CD4-positive, alpha-beta T cell (primary cell): ENCODE measurements at regions not wholly inside any gene's neighbourhood (a gene's known extent, or its start where the extent isn't known, plus 50 kb on each side); places are given as distances from the start of the nearest gene placed in this dataset.

Experiments used
- ATAC-seq: fragments of 200-7000 bp; cut with Tn5 transposase; one replicate; pipeline ENCODE4 v1.10.0; 2022; ENCODE audit warnings: mild to moderate bottlenecking; ENCODE audit not compliant: poor library complexity
- CTCF ChIA-PET: fragments of 350-600 bp; sonication (Branson Sonifier 250); formaldehyde crosslinking; loops from one replicate; lab custom pipeline; 2021; ENCODE audit warnings: antibody characterized with exemption, inconsistent platforms; lab: Charles Lee
- POLR2A ChIA-PET: fragments of 350-600 bp; sonication (Branson Sonifier 250); formaldehyde crosslinking; loops from one replicate; lab custom pipeline; 2021; ENCODE audit warnings: antibody characterized with exemption, inconsistent platforms; lab: Charles Lee
- DNase-seq, 14 experiments: peaks; one replicate each; pipeline ENCODE4 v3.0.0-alpha.2; 2013 to 2020; ENCODE audit warnings: mixed read lengths in 2 of 14
- H3K27ac ChIP-seq, 2 donors: one replicate each; pipeline versions ENCODE4 v1.5.1 to v1.7.0; 2013; ENCODE audit warnings: low read length in 2 of 2, low read depth in 1 of 2, mild to moderate bottlenecking in 1 of 2
- H3K27me3 ChIP-seq, 2 experiments: 1 replicate in 1 of 2; 2 replicates in 1 of 2; pipeline versions ENCODE4 v1.6.1 to v1.7.0; 2013; ENCODE audit warnings: low read length in 2 of 2, control low read depth in 1 of 2, mild to moderate bottlenecking in 1 of 2, moderate library complexity in 1 of 2; ENCODE audit not compliant: insufficient read depth in 2 of 2, control insufficient read depth in 1 of 2
- H3K36me3 ChIP-seq: one replicate; pipeline ENCODE4 v1.6.1; 2013; ENCODE audit warnings: low read length, control low read depth; ENCODE audit not compliant: insufficient read depth
- H3K4me1 ChIP-seq: one replicate; pipeline ENCODE4 v1.6.1; 2013; ENCODE audit warnings: low read length, control low read depth; ENCODE audit not compliant: insufficient read depth
- H3K4me3 ChIP-seq: one replicate; pipeline ENCODE4 v1.5.1; 2013; ENCODE audit warnings: mild to moderate bottlenecking, low read length, moderate library complexity
- H3K9me3 ChIP-seq, 2 experiments: 1 replicate in 1 of 2; 2 replicates in 1 of 2; pipeline versions ENCODE4 v1.6.1 to v1.7.0; 2013; ENCODE audit warnings: low read length in 2 of 2, mild to moderate bottlenecking in 2 of 2, control low read depth in 1 of 2, moderate library complexity in 1 of 2; ENCODE audit not compliant: control insufficient read depth in 1 of 2, insufficient read depth in 1 of 2
- H3K27ac Mint-ChIP-seq: one replicate; pipeline ENCODE4 v1.8.0; 2020; ENCODE audit warnings: mixed read lengths
- H3K27me3 Mint-ChIP-seq: one replicate; pipeline ENCODE4 v1.8.0; 2021; ENCODE audit warnings: mixed read lengths
- H3K36me3 Mint-ChIP-seq: one replicate; pipeline ENCODE4 v1.8.0; 2021; ENCODE audit warnings: low read depth, mixed read lengths
- H3K4me1 Mint-ChIP-seq: one replicate; pipeline ENCODE4 v1.8.0; 2021; ENCODE audit warnings: low read depth, mixed read lengths
- H3K4me3 Mint-ChIP-seq: one replicate; pipeline ENCODE4 v1.8.0; 2020; ENCODE audit warnings: mild to moderate bottlenecking, mixed read lengths
- H3K9me3 Mint-ChIP-seq: one replicate; pipeline ENCODE4 v1.8.0; 2020; ENCODE audit warnings: mixed read lengths
- intact Hi-C, 2 experiments: fragments of 100-400 bp; cut with DNase I in 1 of 2; cut with micrococcal nuclease in 1 of 2; formaldehyde crosslinking; loops; one replicate each; pipeline versions ENCODE4 v1.15.1 to v1.9.0; 2023 to 2025; cut with DNase I, micrococcal nuclease
- TF ChIP-seq, protein P1 (sequence below): fragments of 200-600 bp; IDR thresholded peaks from one replicate; pipeline ENCODE4 v1.8.0; 2022; ENCODE audit warnings: antibody characterized with exemption, mild to moderate bottlenecking

DNA sequence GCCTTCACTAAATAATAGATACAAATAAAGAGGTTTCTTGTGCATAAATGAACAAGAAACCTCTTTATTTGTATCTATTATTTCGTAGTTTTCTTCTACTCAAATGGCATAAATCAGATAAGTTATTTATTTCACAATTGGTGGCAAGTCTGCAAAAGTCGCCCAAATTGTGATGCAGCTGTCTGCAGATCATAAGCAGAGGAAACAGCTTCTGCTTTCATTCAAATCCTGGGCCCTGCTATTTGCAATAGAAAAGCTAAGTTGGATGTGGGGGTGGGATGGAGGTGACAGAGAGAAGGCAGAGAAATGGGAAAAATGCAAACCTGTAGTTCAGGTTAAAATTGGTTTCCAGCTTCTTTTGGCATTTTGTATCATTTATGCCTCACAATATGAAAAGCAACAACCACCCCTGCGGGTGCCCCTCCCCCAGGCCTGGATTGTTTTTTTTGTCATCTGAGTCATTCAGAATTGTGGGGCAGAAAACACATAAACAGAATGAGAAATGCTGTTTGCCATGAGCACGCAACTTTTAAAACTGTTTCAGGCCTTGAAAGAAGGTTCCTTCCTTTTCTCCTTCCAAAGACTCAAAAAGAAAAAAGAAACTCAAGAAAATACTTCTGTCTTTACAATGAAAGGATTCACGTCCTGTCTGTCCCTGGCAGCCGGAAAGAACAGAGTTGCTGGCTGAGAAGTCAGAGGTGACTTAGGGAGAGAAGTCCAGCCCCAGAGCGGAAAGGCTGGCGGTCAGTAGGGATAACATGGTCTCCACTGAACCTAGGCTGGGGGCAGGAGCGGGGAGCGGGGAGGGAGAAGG lies 132.9 kb downstream of the BAMBI start:
- Histone ChIP-seq H3K27me3 (peaks cover 15 to 20% of the 10 kb centered on the region in 2 experiments), H3K4me3 (no peak overlapping the region), H3K4me1 (no peaks in the 10 kb centered on the region), H3K36me3 (no peaks in the 10 kb centered on the region), H3K27ac (no peak overlapping the region), H3K9me3 (peaks cover 0 to 11% of the 10 kb centered on the region in 2 experiments)
- Mint-ChIP-seq H3K4me1 (no peaks in the 10 kb centered on the region), H3K4me3 (no peak overlapping the region), H3K27ac (no peak overlapping the region), H3K27me3 (peaks cover 58% of the 10 kb centered on the region), H3K9me3 (no peaks in the 10 kb centered on the region), H3K36me3 (no peaks in the 10 kb centered on the region)
- ATAC-seq = no peak
- no peak for DNase-seq
- CTCF ChIA-PET = no interaction called here
- intact Hi-C loops = no loop called here
- TF ChIP-seq, protein P1, sequence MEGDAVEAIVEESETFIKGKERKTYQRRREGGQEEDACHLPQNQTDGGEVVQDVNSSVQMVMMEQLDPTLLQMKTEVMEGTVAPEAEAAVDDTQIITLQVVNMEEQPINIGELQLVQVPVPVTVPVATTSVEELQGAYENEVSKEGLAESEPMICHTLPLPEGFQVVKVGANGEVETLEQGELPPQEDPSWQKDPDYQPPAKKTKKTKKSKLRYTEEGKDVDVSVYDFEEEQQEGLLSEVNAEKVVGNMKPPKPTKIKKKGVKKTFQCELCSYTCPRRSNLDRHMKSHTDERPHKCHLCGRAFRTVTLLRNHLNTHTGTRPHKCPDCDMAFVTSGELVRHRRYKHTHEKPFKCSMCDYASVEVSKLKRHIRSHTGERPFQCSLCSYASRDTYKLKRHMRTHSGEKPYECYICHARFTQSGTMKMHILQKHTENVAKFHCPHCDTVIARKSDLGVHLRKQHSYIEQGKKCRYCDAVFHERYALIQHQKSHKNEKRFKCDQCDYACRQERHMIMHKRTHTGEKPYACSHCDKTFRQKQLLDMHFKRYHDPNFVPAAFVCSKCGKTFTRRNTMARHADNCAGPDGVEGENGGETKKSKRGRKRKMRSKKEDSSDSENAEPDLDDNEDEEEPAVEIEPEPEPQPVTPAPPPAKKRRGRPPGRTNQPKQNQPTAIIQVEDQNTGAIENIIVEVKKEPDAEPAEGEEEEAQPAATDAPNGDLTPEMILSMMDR = no peak
- POLR2A ChIA-PET = no interaction called here

GRCh38 chr10:28811639-28812349 lies 134.5 kb downstream of the BAMBI start:
- no peaks in the 10 kb centered on the region for H3K36me3 ChIP-seq
- H3K4me1 Mint-ChIP-seq = no peaks in the 10 kb centered on the region
- no peak overlapping the region for H3K4me3 Mint-ChIP-seq
- no peak overlapping the region for H3K27ac Mint-ChIP-seq
- CTCF ChIA-PET = interaction anchor here (0.6 kb wide), 1 partner anchor 60 kb away, joined by 3 read pairs; no protein-coding TSS in a partner anchor
- H3K9me3 Mint-ChIP-seq = no peaks in the 10 kb centered on the region
- H3K36me3 Mint-ChIP-seq = no peaks in the 10 kb centered on the region
- peaks cover 12 to 14% of the 10 kb centered on the region in 2 experiments for H3K27me3 ChIP-seq
- H3K27ac ChIP-seq = no peak overlapping the region
- intact Hi-C loops = no loop called here
- DNase-seq = no peak
- peaks cover 47% of the 10 kb centered on the region for H3K27me3 Mint-ChIP-seq
- H3K9me3 ChIP-seq = peaks cover 0 to 15% of the 10 kb centered on the region in 2 experiments
- POLR2A ChIA-PET = no interaction called here
- ATAC-seq = no peak
- TF ChIP-seq, protein P1 = no peak
- H3K4me3 ChIP-seq = no peak overlapping the region
- H3K4me1 ChIP-seq = no peaks in the 10 kb centered on the region

GRCh38 chr10:28812384-28813372 lies 135.4 kb downstream of the BAMBI start:
- intact Hi-C loops = no loop called here
- CTCF ChIA-PET = interaction anchor here (0.6 kb wide), 1 partner anchor 60 kb away, joined by 3 read pairs; no protein-coding TSS in a partner anchor
- POLR2A ChIA-PET = no interaction called here
- H3K36me3 Mint-ChIP-seq = no peaks in the 10 kb centered on the region
- H3K4me1 Mint-ChIP-seq = no peaks in the 10 kb centered on the region
- Histone ChIP-seq H3K27ac (no peak overlapping the region), H3K9me3 (peaks cover 0 to 15% of the 10 kb centered on the region in 2 experiments), H3K27me3 (peaks cover 6 to 9% of the 10 kb centered on the region in 2 experiments), H3K36me3 (no peaks in the 10 kb centered on the region), H3K4me1 (no peaks in the 10 kb centered on the region), H3K4me3 (no peak overlapping the region)
- TF ChIP-seq, protein P1 = no peak
- no peak overlapping the region for H3K4me3 Mint-ChIP-seq
- no peaks in the 10 kb centered on the region for H3K9me3 Mint-ChIP-seq
- ATAC-seq (no peak), DNase-seq (no peak)
- H3K27ac Mint-ChIP-seq = no peak overlapping the region
- H3K27me3 Mint-ChIP-seq = peaks cover 41% of the 10 kb centered on the region
